BJ (cell line): ENCODE measurements at regions not wholly inside any gene's neighbourhood (a gene's known extent, or its start where the extent isn't known, plus 50 kb on each side); places are given as distances from the start of the nearest gene placed in this dataset.
"Not testable (repeated sequence)": the region's sequence is repeated elsewhere in the genome, so short reads cannot be mapped to it uniquely, and the experiment has no call there.

Experiments
- CTCF ChIA-PET: fragments of 350-600 bp; formaldehyde crosslinking; extraction: SDS; loops from one replicate; lab custom pipeline; 2021; ENCODE audit warnings: antibody characterized with exemption, inconsistent platforms; lab: Yijun Ruan, JAX
- POLR2A ChIA-PET: fragments of 300-600 bp; sonication (Branson Sonifier 250); formaldehyde crosslinking; extraction: SDS; loops from one replicate; lab custom pipeline; 2021; ENCODE audit warnings: antibody characterized with exemption; lab: Charles Lee
- DNase-seq: peaks from one replicate; pipeline ENCODE4 v3.0.0-alpha.2; 2011; ENCODE audit warnings: low read depth
- H3K27me3 ChIP-seq: 2 replicates; pipeline ENCODE4 v1.6.0; 2011; ENCODE audit warnings: low read length; ENCODE audit not compliant: control insufficient read depth, insufficient read depth
- H3K36me3 ChIP-seq: 2 replicates; pipeline ENCODE4 v1.5.1; 2011; ENCODE audit warnings: low read length; ENCODE audit not compliant: control insufficient read depth, insufficient read depth
- H3K4me3 ChIP-seq: 2 replicates; pipeline ENCODE4 v1.5.1; 2011; ENCODE audit warnings: low read depth, mild to moderate bottlenecking, control low read depth, low read length
- CTCF ChIP-seq: IDR thresholded peaks from 2 replicates; pipeline ENCODE4 v1.5.1; 2011; ENCODE audit warnings: low read depth, mild to moderate bottlenecking, control low read depth, inconsistent platforms, low read length, moderate library complexity; ENCODE audit not compliant: insufficient read depth

- no peak for DNase-seq
- POLR2A ChIA-PET = no interaction called here
- CTCF ChIA-PET = no interaction called here
- H3K27me3 ChIP-seq = no peaks in the 10 kb centered on the region
- no peak for TF ChIP-seq CTCF
- H3K4me3 ChIP-seq = no peak overlapping the region
- no peaks in the 10 kb centered on the region for H3K36me3 ChIP-seq
Observed at GRCh38 chr1:173365341-173365740, 111.8 kb upstream of the PRDX6 start.

- no peak for DNase-seq
- Histone ChIP-seq H3K36me3 (no peaks in the 10 kb centered on the region), H3K4me3 (no peak overlapping the region), H3K27me3 (no peaks in the 10 kb centered on the region)
- TF ChIP-seq CTCF = no peak
- POLR2A ChIA-PET = no interaction called here
- CTCF ChIA-PET = no interaction called here
Observed at GRCh38 chr1:173367136-173367535, 110.0 kb upstream of the PRDX6 start.

- DNase-seq, CTCF ChIA-PET, H3K36me3 ChIP-seq, H3K4me3 ChIP-seq, POLR2A ChIA-PET, H3K27me3 ChIP-seq: not testable (repeated sequence)
Observed at GRCh38 chr1:173370586-173370985, 106.5 kb upstream of the PRDX6 start.

- POLR2A ChIA-PET, DNase-seq, H3K4me3 ChIP-seq, H3K27me3 ChIP-seq, H3K36me3 ChIP-seq: not testable (repeated sequence)
- CTCF ChIA-PET = interaction anchor here (0.6 kb wide), 1 partner anchor 363 kb away, joined by 3 read pairs; no protein-coding TSS in a partner anchor
Observed at GRCh38 chr1:173376065-173376464, 101.1 kb upstream of the PRDX6 start.

- POLR2A ChIA-PET = no interaction called here
- CTCF ChIA-PET = no interaction called here
- no peak for DNase-seq
- H3K36me3 ChIP-seq = no peaks in the 10 kb centered on the region
- H3K4me3 ChIP-seq = no peak overlapping the region
- no peak for TF ChIP-seq CTCF
- H3K27me3 ChIP-seq = no peaks in the 10 kb centered on the region
Observed at GRCh38 chr1:173377266-173377665, 99.9 kb upstream of the PRDX6 start.

- no peak for DNase-seq
- Histone ChIP-seq H3K4me3 (no peak overlapping the region), H3K36me3 (no peaks in the 10 kb centered on the region), H3K27me3 (no peaks in the 10 kb centered on the region)
- ChIA-PET POLR2A (no interaction called here), CTCF (interaction anchor here (0.9 to 1.2 kb wide), 3 partner anchors 8 to 32 kb away, joined by 3 read pairs; no protein-coding TSS in a partner anchor)
- TF ChIP-seq CTCF = no peak
Observed at GRCh38 chr1:173383351-173383750, 93.8 kb upstream of the PRDX6 start.
